ENCODE measurements at regions not wholly inside any gene's neighbourhood (a gene's known extent, or its start where the extent isn't known, plus 50 kb on each side); places are given as distances from the start of the nearest gene placed in this dataset.

DNA sequence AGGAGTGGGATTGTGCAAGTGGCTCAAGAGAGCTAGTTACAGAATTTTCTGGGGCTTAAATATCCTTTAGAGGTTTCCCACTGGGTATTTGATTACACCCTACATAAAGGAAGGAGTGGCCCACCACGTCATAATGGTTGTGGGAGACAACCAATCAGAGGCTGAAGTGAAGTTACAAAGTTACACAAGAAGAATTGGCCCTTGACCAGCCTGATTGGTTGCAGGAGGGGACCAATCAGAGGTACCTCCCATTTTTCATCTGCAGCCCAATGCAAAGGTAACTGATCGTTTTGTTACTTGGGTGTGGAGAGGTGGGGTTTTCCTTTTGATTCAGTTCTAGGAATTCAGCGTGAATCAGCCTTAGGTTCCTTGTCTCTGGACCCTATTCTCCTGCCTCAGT lies 430.5 kb upstream of the FAT3 start:
- no peak overlapping the region for H2BK120ac ChIP-seq (ENCODE audit: low read depth, low read length)
- no peak overlapping the region for H3K23ac ChIP-seq (ENCODE audit: low read depth, low read length, poor library complexity)
- no peak overlapping the region for H4K91ac ChIP-seq (ENCODE audit: low read depth, low read length, poor library complexity)
- H2AK5ac ChIP-seq (ENCODE audit: low read depth, low read length) = no peak overlapping the region
- no peak overlapping the region for H2BK12ac ChIP-seq (ENCODE audit: low read length)
- no peaks in the 10 kb centered on the region for H3K9me3 ChIP-seq (replicated peaks in 1 of 2; ENCODE audit: control insufficient read depth in 2 of 2, insufficient read depth in 1 of 2, low read depth in 1 of 2, low read length in 2 of 2)
- H3K4me3 ChIP-seq (ENCODE audit: low read length in 2 of 2) = no peak overlapping the region
- no peak overlapping the region for H4K8ac ChIP-seq (ENCODE audit: low read depth, low read length)
- H3K4ac ChIP-seq (ENCODE audit: low read length) = no peak overlapping the region
- H2BK5ac ChIP-seq (ENCODE audit: low read length) = no peak overlapping the region
- no peak overlapping the region for H3K9ac ChIP-seq (ENCODE audit: low read depth, low read length, poor library complexity)
- no peaks in the 10 kb centered on the region for H3K79me1 ChIP-seq (ENCODE audit: low read depth, low read length)
- no peak for DNase-seq (ENCODE audit: low spot score)
- H3K36me3 ChIP-seq (replicated peaks in 1 of 2; ENCODE audit: control insufficient read depth in 2 of 2, insufficient read depth in 2 of 2, low read length in 2 of 2) = no peaks in the 10 kb centered on the region
- peaks cover 7 to 13% of the 10 kb centered on the region in 2 donors for H3K4me1 ChIP-seq (ENCODE audit: control insufficient read depth in 2 of 2, insufficient read depth in 1 of 2, low read depth in 1 of 2, low read length in 2 of 2)
- no peak overlapping the region for H3K27ac ChIP-seq (replicated peaks; ENCODE audit: low read length)
- H3K4me2 ChIP-seq (ENCODE audit: insufficient read depth, low read length, poor library complexity, severe bottlenecking) = no peak overlapping the region
- no peak overlapping the region for H2BK15ac ChIP-seq (ENCODE audit: low read length)
- H3K18ac ChIP-seq (ENCODE audit: low read length) = no peak overlapping the region
- no peak overlapping the region for H3K14ac ChIP-seq (ENCODE audit: low read length)
- no peaks in the 10 kb centered on the region for H3K27me3 ChIP-seq (ENCODE audit: control insufficient read depth in 3 of 3, insufficient read depth in 3 of 3, low read depth in 1 of 3, low read length in 3 of 3)
- no peak overlapping the region for H2AFZ ChIP-seq (ENCODE audit: low read length)
- WGBS, 2 donors (ENCODE audit: extremely low coverage in 2 of 2, insufficient read length in 2 of 2, insufficient replicate concordance in 1 of 2) = no CpG with 5 or more reads among the region's 3 CpGs

- no CpG with 5 or more reads among the region's 4 CpGs for WGBS, 2 donors (ENCODE audit: extremely low coverage in 2 of 2, insufficient read length in 2 of 2, insufficient replicate concordance in 1 of 2)
- H3K27ac ChIP-seq (replicated peaks; ENCODE audit: low read length) = no peak overlapping the region
- H3K36me3 ChIP-seq (replicated peaks in 1 of 2; ENCODE audit: control insufficient read depth in 2 of 2, insufficient read depth in 2 of 2, low read length in 2 of 2) = no peaks in the 10 kb centered on the region
These were observed 431.8 kb upstream of the FAT3 start for GRCh38 chr11:91792779-91793262.

GRCh38 chr11:91791171-91791468 lies 433.5 kb upstream of the FAT3 start:
- H4K91ac ChIP-seq (ENCODE audit: low read depth, low read length, poor library complexity) = no peak overlapping the region
- no peak overlapping the region for H3K27ac ChIP-seq (replicated peaks; ENCODE audit: low read length)
- H3K4me3 ChIP-seq (ENCODE audit: low read length in 2 of 2) = no peak overlapping the region
- no peak overlapping the region for H3K4ac ChIP-seq (ENCODE audit: low read length)
- no peak overlapping the region for H2BK12ac ChIP-seq (ENCODE audit: low read length)
- H3K14ac ChIP-seq (ENCODE audit: low read length) = no peak overlapping the region
- H2AK5ac ChIP-seq (ENCODE audit: low read depth, low read length) = no peak overlapping the region
- no CpG with 5 or more reads among the region's 3 CpGs for WGBS, 2 donors (ENCODE audit: extremely low coverage in 2 of 2, insufficient read length in 2 of 2, insufficient replicate concordance in 1 of 2)
- peak overlapping the region; percentile 78 for H2AFZ ChIP-seq (ENCODE audit: low read length)
- no peak overlapping the region for H2BK15ac ChIP-seq (ENCODE audit: low read length)
- H2BK120ac ChIP-seq (ENCODE audit: low read depth, low read length) = no peak overlapping the region
- no peak for DNase-seq (ENCODE audit: low spot score)
- no peaks in the 10 kb centered on the region for H3K9me3 ChIP-seq (replicated peaks in 1 of 2; ENCODE audit: control insufficient read depth in 2 of 2, insufficient read depth in 1 of 2, low read depth in 1 of 2, low read length in 2 of 2)
- no peak overlapping the region for H4K8ac ChIP-seq (ENCODE audit: low read depth, low read length)
- H3K4me2 ChIP-seq (ENCODE audit: insufficient read depth, low read length, poor library complexity, severe bottlenecking) = no peak overlapping the region
- no peaks in the 10 kb centered on the region for H3K36me3 ChIP-seq (replicated peaks in 1 of 2; ENCODE audit: control insufficient read depth in 2 of 2, insufficient read depth in 2 of 2, low read length in 2 of 2)
- H2BK5ac ChIP-seq (ENCODE audit: low read length) = no peak overlapping the region
- H3K4me1 ChIP-seq (ENCODE audit: control insufficient read depth in 2 of 2, insufficient read depth in 1 of 2, low read depth in 1 of 2, low read length in 2 of 2) = peaks cover 7 to 13% of the 10 kb centered on the region in 2 donors
- no peaks in the 10 kb centered on the region for H3K79me1 ChIP-seq (ENCODE audit: low read depth, low read length)
- no peak overlapping the region for H3K23ac ChIP-seq (ENCODE audit: low read depth, low read length, poor library complexity)
- no peak overlapping the region for H3K18ac ChIP-seq (ENCODE audit: low read length)
- no peak overlapping the region for H3K9ac ChIP-seq (ENCODE audit: low read depth, low read length, poor library complexity)
- no peaks in the 10 kb centered on the region for H3K27me3 ChIP-seq (ENCODE audit: control insufficient read depth in 3 of 3, insufficient read depth in 3 of 3, low read depth in 1 of 3, low read length in 3 of 3)

More at GRCh38 chr11:91792779-91793262, 431.8 kb upstream of the FAT3 start:
- Histone ChIP-seq H3K27me3 (ENCODE audit: control insufficient read depth in 3 of 3, insufficient read depth in 3 of 3, low read depth in 1 of 3, low read length in 3 of 3) (no peaks in the 10 kb centered on the region), H2BK5ac (ENCODE audit: low read length) (no peak overlapping the region), H3K4ac (ENCODE audit: low read length) (no peak overlapping the region), H3K79me1 (ENCODE audit: low read depth, low read length) (no peaks in the 10 kb centered on the region), H4K91ac (ENCODE audit: low read depth, low read length, poor library complexity) (no peak overlapping the region), H3K18ac (ENCODE audit: low read length) (no peak overlapping the region), H2AK5ac (ENCODE audit: low read depth, low read length) (no peak overlapping the region), H2BK12ac (ENCODE audit: low read length) (no peak overlapping the region), H3K4me2 (ENCODE audit: insufficient read depth, low read length, poor library complexity, severe bottlenecking) (no peak overlapping the region), H3K14ac (ENCODE audit: low read length) (no peak overlapping the region), H4K8ac (ENCODE audit: low read depth, low read length) (no peak overlapping the region), H3K4me3 (ENCODE audit: low read length in 2 of 2) (no peak overlapping the region), H3K9ac (ENCODE audit: low read depth, low read length, poor library complexity) (no peak overlapping the region), H2AFZ (ENCODE audit: low read length) (peak overlapping the region; percentile 64), H3K4me1 (ENCODE audit: control insufficient read depth in 2 of 2, insufficient read depth in 1 of 2, low read depth in 1 of 2, low read length in 2 of 2) (peaks cover 7 to 13% of the 10 kb centered on the region in 2 donors), H2BK120ac (ENCODE audit: low read depth, low read length) (no peak overlapping the region), H3K23ac (ENCODE audit: low read depth, low read length, poor library complexity) (no peak overlapping the region), H3K9me3 (replicated peaks in 1 of 2; ENCODE audit: control insufficient read depth in 2 of 2, insufficient read depth in 1 of 2, low read depth in 1 of 2, low read length in 2 of 2) (no peaks in the 10 kb centered on the region), H2BK15ac (ENCODE audit: low read length) (no peak overlapping the region)
- DNase-seq (ENCODE audit: low spot score) = no peak

DNA sequence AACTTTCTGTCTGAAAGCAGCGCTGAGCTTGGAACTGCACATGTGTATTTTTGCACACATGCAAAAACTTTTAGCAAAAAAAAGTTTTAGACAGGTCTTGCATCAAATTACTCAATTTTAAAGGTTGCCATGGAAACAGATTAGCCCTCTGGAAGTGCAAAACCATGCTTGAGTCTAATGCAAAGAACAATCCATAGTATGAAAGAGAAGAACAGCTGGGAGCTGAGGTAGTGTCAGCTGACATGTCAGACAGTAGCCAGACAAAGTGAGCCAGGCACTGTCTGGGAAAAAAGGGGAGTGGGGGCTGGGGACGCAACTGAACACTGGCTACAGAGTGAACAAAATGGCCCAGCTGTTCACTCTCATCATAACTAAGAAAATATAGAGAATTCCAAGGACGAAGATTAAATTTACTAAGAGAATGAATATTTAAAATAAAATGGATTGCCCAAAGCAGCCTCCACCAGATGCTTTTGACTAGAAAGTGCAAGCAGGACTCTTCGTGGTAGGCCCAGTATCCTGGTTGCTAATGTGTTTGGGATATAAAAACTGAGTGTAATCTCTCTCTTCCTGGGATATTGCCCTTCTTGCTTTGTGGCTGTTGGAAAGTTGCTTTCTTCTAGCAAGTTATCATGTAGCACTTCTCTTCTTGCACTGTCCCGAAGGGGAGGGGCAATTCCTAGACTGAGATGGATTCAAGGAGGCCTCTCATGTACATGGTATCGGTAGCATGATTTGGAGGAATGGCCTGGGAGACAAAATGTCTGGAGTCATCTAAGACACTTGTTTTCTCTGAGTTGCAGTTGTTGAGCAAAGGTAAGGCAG lies 434.1 kb upstream of the FAT3 start:
- Histone ChIP-seq H2BK15ac (ENCODE audit: low read length) (no peak overlapping the region), H3K4ac (ENCODE audit: low read length) (no peak overlapping the region), H3K23ac (ENCODE audit: low read depth, low read length, poor library complexity) (no peak overlapping the region), H2BK5ac (ENCODE audit: low read length) (no peak overlapping the region), H3K27ac (replicated peaks; ENCODE audit: low read length) (no peak overlapping the region), H3K4me2 (ENCODE audit: insufficient read depth, low read length, poor library complexity, severe bottlenecking) (no peak overlapping the region), H3K4me1 (ENCODE audit: control insufficient read depth in 2 of 2, insufficient read depth in 1 of 2, low read depth in 1 of 2, low read length in 2 of 2) (peaks cover 7 to 13% of the 10 kb centered on the region in 2 donors), H2AFZ (ENCODE audit: low read length) (peak overlapping the region; percentile 78), H3K36me3 (replicated peaks in 1 of 2; ENCODE audit: control insufficient read depth in 2 of 2, insufficient read depth in 2 of 2, low read length in 2 of 2) (no peaks in the 10 kb centered on the region), H2BK120ac (ENCODE audit: low read depth, low read length) (no peak overlapping the region), H3K4me3 (ENCODE audit: low read length in 2 of 2) (no peak overlapping the region), H3K9me3 (replicated peaks in 1 of 2; ENCODE audit: control insufficient read depth in 2 of 2, insufficient read depth in 1 of 2, low read depth in 1 of 2, low read length in 2 of 2) (no peaks in the 10 kb centered on the region), H3K18ac (ENCODE audit: low read length) (no peak overlapping the region), H2BK12ac (ENCODE audit: low read length) (no peak overlapping the region), H4K91ac (ENCODE audit: low read depth, low read length, poor library complexity) (no peak overlapping the region), H3K9ac (ENCODE audit: low read depth, low read length, poor library complexity) (no peak overlapping the region), H3K79me1 (ENCODE audit: low read depth, low read length) (no peaks in the 10 kb centered on the region), H3K27me3 (ENCODE audit: control insufficient read depth in 3 of 3, insufficient read depth in 3 of 3, low read depth in 1 of 3, low read length in 3 of 3) (no peaks in the 10 kb centered on the region), H2AK5ac (ENCODE audit: low read depth, low read length) (no peak overlapping the region), H3K14ac (ENCODE audit: low read length) (no peak overlapping the region), H4K8ac (ENCODE audit: low read depth, low read length) (no peak overlapping the region)
- WGBS, 2 donors (ENCODE audit: extremely low coverage in 2 of 2, insufficient read length in 2 of 2, insufficient replicate concordance in 1 of 2) = no CpG with 5 or more reads among the region's 6 CpGs
- DNase-seq (ENCODE audit: low spot score) = no peak
